ENCODE measurements at regions not wholly inside any gene's neighbourhood (a gene's known extent, or its start where the extent isn't known, plus 50 kb on each side); places are given as distances from the start of the nearest gene placed in this dataset.

DNA sequence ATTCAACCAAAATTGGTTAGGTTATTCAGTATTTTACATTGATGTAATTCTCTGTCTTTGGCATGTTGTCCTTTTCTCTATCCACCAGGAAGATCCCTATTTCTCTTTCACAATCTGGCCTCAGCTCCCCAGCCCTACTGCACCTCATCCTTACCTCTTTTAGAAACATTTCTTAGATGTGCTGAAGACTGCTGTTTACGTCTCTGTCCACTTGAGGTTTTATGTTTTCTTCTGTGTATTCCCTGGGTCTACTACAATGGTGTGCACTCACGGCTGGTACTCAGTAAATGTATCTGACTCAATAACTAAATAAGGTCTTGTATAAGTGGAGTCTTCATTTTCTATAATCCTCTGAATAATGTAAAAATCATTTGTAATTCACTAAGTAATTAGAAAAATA is 822.7 kb downstream of the DTWD2 start:
- TF ChIP-seq CTCF (IDR thresholded peaks at IDR 0.05): no peak
- no peak for TF ChIP-seq POLR2A (IDR thresholded peaks at IDR 0.05)
- no peak for TF ChIP-seq POLR2AphosphoS5 (IDR thresholded peaks at IDR 0.05)
